ENCODE measurements at regions not wholly inside any gene's neighbourhood (a gene's known extent, or its start where the extent isn't known, plus 50 kb on each side); places are given as distances from the start of the nearest gene placed in this dataset.

DNA sequence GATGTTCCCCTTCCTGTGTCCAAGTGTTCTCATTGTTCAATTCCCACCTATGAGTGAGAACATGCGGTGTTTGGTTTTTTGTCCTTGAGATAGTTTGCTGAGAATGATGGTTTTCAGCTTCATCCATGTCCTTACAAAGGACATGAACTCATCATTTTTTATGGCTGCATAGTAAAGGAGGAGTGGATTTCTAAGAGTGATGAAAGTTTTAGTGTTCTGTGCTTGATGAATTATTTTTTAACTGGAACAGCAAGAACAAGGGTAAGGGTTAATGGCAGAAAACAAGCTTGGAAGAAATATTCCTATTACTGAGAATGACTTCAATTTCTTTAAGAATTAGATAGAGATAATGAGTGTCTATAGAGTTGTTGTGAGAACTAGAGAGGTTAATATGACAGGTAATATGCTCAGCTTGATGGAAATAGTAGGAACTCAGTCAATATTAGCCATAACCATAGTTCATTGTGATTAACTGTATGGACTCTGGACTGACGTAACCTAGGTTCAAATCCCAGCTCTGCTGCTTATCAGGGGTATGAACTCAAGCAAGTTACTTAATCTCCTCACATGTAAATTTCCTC is 190.0 kb downstream of the RPS12 start:
- CTCF ChIA-PET: no interaction called here
- 75% methylated on average over 2 of the region's 2 CpGs for WGBS (ENCODE audit: low lambda C conversion rate)

DNA sequence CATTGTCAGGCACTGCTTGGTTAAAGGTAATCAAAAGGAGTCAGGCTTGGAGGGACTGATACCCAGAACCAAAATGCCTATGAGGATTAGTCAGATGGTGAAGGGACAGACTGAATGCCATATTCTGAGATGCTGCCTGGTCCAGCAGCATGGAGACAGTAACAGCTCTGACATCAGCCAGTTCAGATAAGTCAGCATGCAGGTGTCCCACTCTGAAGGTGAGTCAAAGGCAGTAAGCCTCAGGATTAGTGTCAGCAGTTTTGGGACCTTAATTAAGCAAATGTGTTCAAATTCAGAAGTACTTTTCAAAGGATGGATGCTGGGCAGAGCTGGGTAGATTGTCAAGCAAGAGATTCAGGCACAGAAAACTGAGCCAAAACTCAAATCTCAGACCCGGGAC is 198.4 kb downstream of the RPS12 start:
- Histone ChIP-seq H3F3A (replicated peaks; ENCODE audit: insufficient read depth) (no peaks in the 10 kb centered on the region), H4K20me1 (ENCODE audit: insufficient read depth) (no peaks in the 10 kb centered on the region), H3K79me2 (ENCODE audit: insufficient read depth) (no peaks in the 10 kb centered on the region), H3K4me1 (ENCODE audit: control insufficient read depth in 1 of 2, insufficient read depth in 2 of 2, low read depth in 1 of 2, low read length in 1 of 2) (no peaks in the 10 kb centered on the region), H3K36me3 (replicated peaks in 1 of 2; ENCODE audit: control insufficient read depth in 1 of 2, insufficient read depth in 2 of 2, low read length in 1 of 2) (no peaks in the 10 kb centered on the region), H3K9me3 (no peaks in the 10 kb centered on the region), H3K9me2 (no peaks in the 10 kb centered on the region), H2AFZ (ENCODE audit: low read depth) (no peak overlapping the region), H3K9ac (no peak overlapping the region), H3K4me3 (ENCODE audit: low read depth in 2 of 2, low read length in 1 of 2) (no peak overlapping the region), H3K27me3 (ENCODE audit: insufficient read depth) (no peaks in the 10 kb centered on the region), H3K4me2 (no peak overlapping the region), H3K27ac (ENCODE audit: low read depth in 2 of 2, low read length in 1 of 2) (no peak overlapping the region)
- WGBS (ENCODE audit: low lambda C conversion rate): 47% methylated on average over 1 of the region's 1 CpG
- no peak for DNase-seq
- ChIA-PET CTCF (no interaction called here), POLR2A (no interaction called here)
- TF ChIP-seq, protein P1, sequence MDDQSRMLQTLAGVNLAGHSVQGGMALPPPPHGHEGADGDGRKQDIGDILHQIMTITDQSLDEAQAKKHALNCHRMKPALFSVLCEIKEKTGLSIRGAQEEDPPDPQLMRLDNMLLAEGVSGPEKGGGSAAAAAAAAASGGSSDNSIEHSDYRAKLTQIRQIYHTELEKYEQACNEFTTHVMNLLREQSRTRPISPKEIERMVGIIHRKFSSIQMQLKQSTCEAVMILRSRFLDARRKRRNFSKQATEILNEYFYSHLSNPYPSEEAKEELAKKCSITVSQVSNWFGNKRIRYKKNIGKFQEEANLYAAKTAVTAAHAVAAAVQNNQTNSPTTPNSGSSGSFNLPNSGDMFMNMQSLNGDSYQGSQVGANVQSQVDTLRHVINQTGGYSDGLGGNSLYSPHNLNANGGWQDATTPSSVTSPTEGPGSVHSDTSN (IDR thresholded peaks at IDR 0.05): no peak
- TF ChIP-seq EP300 (IDR thresholded peaks at IDR 0.05; ENCODE audit: borderline replicate concordance in 1 of 2, low read depth in 1 of 2, low read length in 1 of 2): no peak
- no peak for TF ChIP-seq JUND (IDR thresholded peaks at IDR 0.05)
- TF ChIP-seq GATA2 (CRISPR knock-in tag; IDR thresholded peaks at IDR 0.05): no peak
- TF ChIP-seq, protein P2, sequence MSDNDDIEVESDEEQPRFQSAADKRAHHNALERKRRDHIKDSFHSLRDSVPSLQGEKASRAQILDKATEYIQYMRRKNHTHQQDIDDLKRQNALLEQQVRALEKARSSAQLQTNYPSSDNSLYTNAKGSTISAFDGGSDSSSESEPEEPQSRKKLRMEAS (IDR thresholded peaks at IDR 0.05; ENCODE audit: low read depth): no peak
- no peak for TF ChIP-seq NFIC (IDR thresholded peaks at IDR 0.05; ENCODE audit: borderline replicate concordance)
- TF ChIP-seq RCOR1 (IDR thresholded peaks at IDR 0.05; ENCODE audit: low read length): no peak
- TF ChIP-seq, protein P3, sequence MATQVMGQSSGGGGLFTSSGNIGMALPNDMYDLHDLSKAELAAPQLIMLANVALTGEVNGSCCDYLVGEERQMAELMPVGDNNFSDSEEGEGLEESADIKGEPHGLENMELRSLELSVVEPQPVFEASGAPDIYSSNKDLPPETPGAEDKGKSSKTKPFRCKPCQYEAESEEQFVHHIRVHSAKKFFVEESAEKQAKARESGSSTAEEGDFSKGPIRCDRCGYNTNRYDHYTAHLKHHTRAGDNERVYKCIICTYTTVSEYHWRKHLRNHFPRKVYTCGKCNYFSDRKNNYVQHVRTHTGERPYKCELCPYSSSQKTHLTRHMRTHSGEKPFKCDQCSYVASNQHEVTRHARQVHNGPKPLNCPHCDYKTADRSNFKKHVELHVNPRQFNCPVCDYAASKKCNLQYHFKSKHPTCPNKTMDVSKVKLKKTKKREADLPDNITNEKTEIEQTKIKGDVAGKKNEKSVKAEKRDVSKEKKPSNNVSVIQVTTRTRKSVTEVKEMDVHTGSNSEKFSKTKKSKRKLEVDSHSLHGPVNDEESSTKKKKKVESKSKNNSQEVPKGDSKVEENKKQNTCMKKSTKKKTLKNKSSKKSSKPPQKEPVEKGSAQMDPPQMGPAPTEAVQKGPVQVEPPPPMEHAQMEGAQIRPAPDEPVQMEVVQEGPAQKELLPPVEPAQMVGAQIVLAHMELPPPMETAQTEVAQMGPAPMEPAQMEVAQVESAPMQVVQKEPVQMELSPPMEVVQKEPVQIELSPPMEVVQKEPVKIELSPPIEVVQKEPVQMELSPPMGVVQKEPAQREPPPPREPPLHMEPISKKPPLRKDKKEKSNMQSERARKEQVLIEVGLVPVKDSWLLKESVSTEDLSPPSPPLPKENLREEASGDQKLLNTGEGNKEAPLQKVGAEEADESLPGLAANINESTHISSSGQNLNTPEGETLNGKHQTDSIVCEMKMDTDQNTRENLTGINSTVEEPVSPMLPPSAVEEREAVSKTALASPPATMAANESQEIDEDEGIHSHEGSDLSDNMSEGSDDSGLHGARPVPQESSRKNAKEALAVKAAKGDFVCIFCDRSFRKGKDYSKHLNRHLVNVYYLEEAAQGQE (IDR thresholded peaks at IDR 0.05; ENCODE audit: low read depth, low read length): no peak
- TF ChIP-seq, protein P4, sequence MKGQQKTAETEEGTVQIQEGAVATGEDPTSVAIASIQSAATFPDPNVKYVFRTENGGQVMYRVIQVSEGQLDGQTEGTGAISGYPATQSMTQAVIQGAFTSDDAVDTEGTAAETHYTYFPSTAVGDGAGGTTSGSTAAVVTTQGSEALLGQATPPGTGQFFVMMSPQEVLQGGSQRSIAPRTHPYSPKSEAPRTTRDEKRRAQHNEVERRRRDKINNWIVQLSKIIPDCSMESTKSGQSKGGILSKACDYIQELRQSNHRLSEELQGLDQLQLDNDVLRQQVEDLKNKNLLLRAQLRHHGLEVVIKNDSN (IDR thresholded peaks at IDR 0.05; ENCODE audit: borderline replicate concordance, low read depth): no peak

More for the DNA sequence above, 190.0 kb downstream of the RPS12 start:
- POLR2A ChIA-PET: no interaction called here
- Histone ChIP-seq H3F3A (replicated peaks; ENCODE audit: insufficient read depth) (no peaks in the 10 kb centered on the region), H3K79me2 (ENCODE audit: insufficient read depth) (no peaks in the 10 kb centered on the region), H3K4me3 (ENCODE audit: low read depth in 2 of 2, low read length in 1 of 2) (no peak overlapping the region), H3K9ac (no peak overlapping the region), H2AFZ (ENCODE audit: low read depth) (no peak overlapping the region), H4K20me1 (ENCODE audit: insufficient read depth) (no peaks in the 10 kb centered on the region), H3K27ac (ENCODE audit: low read depth in 2 of 2, low read length in 1 of 2) (no peak overlapping the region), H3K4me1 (ENCODE audit: control insufficient read depth in 1 of 2, insufficient read depth in 2 of 2, low read depth in 1 of 2, low read length in 1 of 2) (no peaks in the 10 kb centered on the region), H3K9me3 (no peaks in the 10 kb centered on the region), H3K4me2 (no peak overlapping the region), H3K9me2 (no peaks in the 10 kb centered on the region), H3K27me3 (ENCODE audit: insufficient read depth) (no peaks in the 10 kb centered on the region), H3K36me3 (replicated peaks in 1 of 2; ENCODE audit: control insufficient read depth in 1 of 2, insufficient read depth in 2 of 2, low read length in 1 of 2) (no peaks in the 10 kb centered on the region)
- no peak for DNase-seq
- TF ChIP-seq RFX5 (IDR thresholded peaks at IDR 0.05; ENCODE audit: low read length) (no peak), NRF1 (IDR thresholded peaks at IDR 0.05; ENCODE audit: low read depth, low read length) (no peak), SIN3A (IDR thresholded peaks at IDR 0.05; ENCODE audit: borderline replicate concordance, low read depth, low read length) (no peak), CHD2 (IDR thresholded peaks at IDR 0.05; ENCODE audit: low read length, partially characterized antibody) (no peak), JUND (IDR thresholded peaks at IDR 0.05) (no peak)
- TF ChIP-seq, protein P3 (IDR thresholded peaks at IDR 0.05; ENCODE audit: low read depth, low read length): no peak
- TF ChIP-seq, protein P5, sequence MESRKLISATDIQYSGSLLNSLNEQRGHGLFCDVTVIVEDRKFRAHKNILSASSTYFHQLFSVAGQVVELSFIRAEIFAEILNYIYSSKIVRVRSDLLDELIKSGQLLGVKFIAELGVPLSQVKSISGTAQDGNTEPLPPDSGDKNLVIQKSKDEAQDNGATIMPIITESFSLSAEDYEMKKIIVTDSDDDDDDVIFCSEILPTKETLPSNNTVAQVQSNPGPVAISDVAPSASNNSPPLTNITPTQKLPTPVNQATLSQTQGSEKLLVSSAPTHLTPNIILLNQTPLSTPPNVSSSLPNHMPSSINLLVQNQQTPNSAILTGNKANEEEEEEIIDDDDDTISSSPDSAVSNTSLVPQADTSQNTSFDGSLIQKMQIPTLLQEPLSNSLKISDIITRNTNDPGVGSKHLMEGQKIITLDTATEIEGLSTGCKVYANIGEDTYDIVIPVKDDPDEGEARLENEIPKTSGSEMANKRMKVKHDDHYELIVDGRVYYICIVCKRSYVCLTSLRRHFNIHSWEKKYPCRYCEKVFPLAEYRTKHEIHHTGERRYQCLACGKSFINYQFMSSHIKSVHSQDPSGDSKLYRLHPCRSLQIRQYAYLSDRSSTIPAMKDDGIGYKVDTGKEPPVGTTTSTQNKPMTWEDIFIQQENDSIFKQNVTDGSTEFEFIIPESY (IDR thresholded peaks at IDR 0.05; ENCODE audit: borderline replicate concordance, low read depth): no peak

Measured in SK-N-SH (cell line).